ENCODE measurements at regions not wholly inside any gene's neighbourhood (a gene's known extent, or its start where the extent isn't known, plus 50 kb on each side); places are given as distances from the start of the nearest gene placed in this dataset.

DNA sequence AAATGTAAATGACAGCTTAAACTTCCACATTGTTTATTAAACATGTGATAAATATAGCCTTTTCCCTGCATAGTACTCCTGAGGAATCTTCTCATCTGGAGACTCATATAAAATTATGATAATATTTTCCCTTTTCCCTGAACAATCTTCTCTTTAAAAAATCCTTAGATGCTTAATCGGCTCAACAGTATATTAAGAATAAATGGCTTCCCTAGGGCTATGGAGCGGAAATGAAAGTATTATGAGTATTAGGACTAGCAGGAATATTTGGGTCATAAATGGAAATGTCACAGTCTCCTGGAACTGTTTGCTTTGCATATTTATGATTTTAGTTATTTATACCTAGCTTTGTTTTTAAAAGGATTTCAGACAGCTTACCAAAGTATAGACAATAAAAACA lies 200.7 kb upstream of the PDE5A start:
- Histone ChIP-seq H3K36me3 (ENCODE audit: insufficient read depth, low read length) (no peaks in the 10 kb centered on the region), H3K9me3 (ENCODE audit: control insufficient read depth, insufficient read depth, low read length) (0 out of 2 replicates have a peak, but pooled peaks cover 2% of the 10 kb centered on the region), H3K4me1 (ENCODE audit: insufficient read depth, low read length) (no peaks in the 10 kb centered on the region)

DNA sequence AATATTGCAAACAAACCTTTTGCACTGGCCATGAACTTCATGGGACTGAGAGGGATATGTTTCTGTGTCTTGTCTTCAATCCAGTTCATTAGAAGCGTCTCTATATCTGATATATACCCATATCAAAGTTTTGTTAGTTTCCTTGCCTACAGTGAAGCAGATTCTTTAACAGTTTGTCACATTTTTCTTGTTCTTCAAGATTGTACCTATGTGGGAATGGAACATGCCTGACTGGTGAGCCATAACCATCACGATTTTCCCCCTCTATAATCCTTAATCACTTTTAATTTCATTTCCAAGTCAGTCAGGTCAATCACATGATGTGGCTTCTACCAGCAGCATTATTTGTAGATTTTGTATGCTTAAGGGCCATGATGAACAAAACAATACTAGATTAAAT lies 197.1 kb upstream of the PDE5A start:
- Histone ChIP-seq H3K36me3 (ENCODE audit: insufficient read depth, low read length) (no peaks in the 10 kb centered on the region), H3K4me1 (ENCODE audit: insufficient read depth, low read length) (no peaks in the 10 kb centered on the region)

More for the DNA sequence above, 200.7 kb upstream of the PDE5A start:
- H3K9ac ChIP-seq (ENCODE audit: low read depth, low read length): no peak overlapping the region

DNA sequence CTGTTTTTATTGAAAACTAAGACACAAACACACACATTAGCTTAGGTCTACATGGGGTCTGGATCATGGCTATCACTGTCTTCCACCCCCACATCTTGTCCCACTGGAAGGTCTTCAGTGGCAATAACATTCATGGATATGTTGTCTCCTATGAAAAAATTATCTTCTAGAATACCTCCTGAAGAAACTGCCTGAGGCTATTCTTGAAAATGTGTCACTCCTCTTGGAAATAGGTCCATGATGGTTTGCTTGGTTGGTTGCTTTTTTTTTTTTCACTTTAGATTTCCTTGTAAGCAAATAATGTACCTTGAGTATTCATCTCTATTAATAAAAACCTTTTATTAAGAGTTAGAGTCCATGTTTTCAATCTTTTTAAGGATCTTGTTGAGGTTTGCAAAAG lies 195.3 kb upstream of the PDE5A start:
- H3K9me3 ChIP-seq (ENCODE audit: control insufficient read depth, insufficient read depth, low read length): no peaks in the 10 kb centered on the region
- H3K36me3 ChIP-seq (ENCODE audit: insufficient read depth, low read length): no peaks in the 10 kb centered on the region
- no peaks in the 10 kb centered on the region for H3K4me1 ChIP-seq (ENCODE audit: insufficient read depth, low read length)
- no peak overlapping the region for H3K9ac ChIP-seq (ENCODE audit: low read depth, low read length)

More for the DNA sequence above, 197.1 kb upstream of the PDE5A start:
- Histone ChIP-seq H3K9ac (ENCODE audit: low read depth, low read length) (no peak overlapping the region), H3K9me3 (ENCODE audit: control insufficient read depth, insufficient read depth, low read length) (no peaks in the 10 kb centered on the region)

DNA sequence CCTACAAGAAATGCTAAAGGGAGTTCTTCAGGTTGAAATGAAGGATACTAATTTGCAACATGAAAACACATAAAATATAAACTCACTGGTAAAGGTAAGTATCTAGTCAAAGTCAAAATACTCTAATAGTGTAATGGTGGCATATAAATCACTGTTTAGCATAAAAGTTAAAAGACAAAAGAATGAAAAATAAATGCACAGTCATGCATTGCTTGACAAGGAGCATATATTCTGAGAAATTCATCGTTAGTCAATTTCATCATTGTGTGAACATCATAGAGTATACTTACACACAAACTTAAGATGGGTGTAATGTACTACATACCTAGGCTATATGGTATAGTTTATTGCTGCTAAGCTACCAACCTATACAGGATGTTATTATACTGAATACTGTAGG lies 194.4 kb upstream of the PDE5A start:
- Histone ChIP-seq H3K4me1 (ENCODE audit: insufficient read depth, low read length) (no peaks in the 10 kb centered on the region), H3K36me3 (ENCODE audit: insufficient read depth, low read length) (no peaks in the 10 kb centered on the region), H3K9me3 (ENCODE audit: control insufficient read depth, insufficient read depth, low read length) (no peaks in the 10 kb centered on the region), H3K9ac (ENCODE audit: low read depth, low read length) (no peak overlapping the region)

GRCh38 chr4:119816473-119816872 lies 187.9 kb upstream of the PDE5A start:
- Histone ChIP-seq H3K9ac (ENCODE audit: low read depth, low read length) (no peak overlapping the region), H3K36me3 (ENCODE audit: insufficient read depth, low read length) (no peaks in the 10 kb centered on the region), H3K4me1 (ENCODE audit: insufficient read depth, low read length) (no peaks in the 10 kb centered on the region), H3K9me3 (ENCODE audit: control insufficient read depth, insufficient read depth, low read length) (no peaks in the 10 kb centered on the region)

DNA sequence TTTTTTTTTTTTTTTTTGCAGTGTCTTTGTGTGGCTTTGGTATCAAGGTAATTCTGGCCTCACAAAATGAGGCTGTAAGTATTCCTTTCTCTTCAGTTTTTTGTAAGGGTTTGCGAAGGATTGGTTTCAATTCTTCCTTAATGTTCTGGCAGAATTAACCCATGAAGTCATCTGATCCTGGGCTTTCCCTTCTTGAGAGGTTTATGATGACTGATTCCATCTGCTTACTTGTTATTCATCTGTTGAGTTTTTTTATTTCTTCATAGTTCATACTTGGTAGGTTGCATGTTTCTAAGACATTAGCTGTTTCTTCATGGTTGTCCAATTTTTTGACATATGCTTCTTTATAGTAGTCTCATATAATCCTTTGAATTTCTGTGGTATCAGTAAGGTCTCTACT lies 181.4 kb upstream of the PDE5A start:
- H3K4me1 ChIP-seq (ENCODE audit: insufficient read depth, low read length): no peaks in the 10 kb centered on the region
- no peak overlapping the region for H3K9ac ChIP-seq (ENCODE audit: low read depth, low read length)
- no peaks in the 10 kb centered on the region for H3K36me3 ChIP-seq (ENCODE audit: insufficient read depth, low read length)
- H3K9me3 ChIP-seq (ENCODE audit: control insufficient read depth, insufficient read depth, low read length): no peaks in the 10 kb centered on the region

- H3K4me1 ChIP-seq (ENCODE audit: insufficient read depth, low read length): no peaks in the 10 kb centered on the region
- H3K36me3 ChIP-seq (ENCODE audit: insufficient read depth, low read length): no peaks in the 10 kb centered on the region
Observed at GRCh38 chr4:119804404-119804803, 175.8 kb upstream of the PDE5A start.

DNA sequence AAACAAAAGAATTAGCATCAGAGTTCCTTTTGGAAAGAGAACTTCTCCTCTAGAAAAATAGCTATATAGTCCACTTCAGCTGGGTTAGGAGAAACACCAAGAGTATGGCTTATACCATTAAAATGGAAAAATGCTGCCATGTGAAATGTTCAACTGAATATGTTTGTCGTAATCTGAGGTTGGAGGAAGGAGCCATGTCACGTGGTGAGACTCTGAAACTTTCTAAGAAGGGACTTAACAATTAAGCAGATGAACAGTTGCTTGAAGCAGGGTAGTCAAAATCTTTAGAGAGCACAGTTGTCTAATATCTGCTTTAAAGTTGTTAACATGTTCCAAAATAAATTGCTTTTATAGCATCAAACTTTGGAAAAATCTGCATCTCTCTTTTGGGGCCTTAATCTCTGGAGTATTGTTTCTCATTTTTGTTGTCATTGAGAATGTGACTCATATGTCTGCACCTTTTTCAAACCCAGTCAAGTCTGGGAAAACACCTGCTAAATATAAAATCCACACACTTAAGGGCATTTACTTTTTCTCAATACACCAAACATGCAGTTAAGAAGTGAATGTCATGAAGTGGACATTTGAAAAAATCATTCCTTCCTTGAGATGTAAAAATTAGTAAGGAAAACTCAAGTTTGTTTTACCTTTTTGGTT lies 168.8 kb upstream of the PDE5A start:
- no peak overlapping the region for H3K9ac ChIP-seq (ENCODE audit: low read depth, low read length)
- H3K9me3 ChIP-seq (ENCODE audit: control insufficient read depth, insufficient read depth, low read length): no peaks in the 10 kb centered on the region
- peaks cover 8% of the 10 kb centered on the region; the same call in 1 of the 2 replicates for H3K4me1 ChIP-seq (ENCODE audit: insufficient read depth, low read length)
- H3K36me3 ChIP-seq (ENCODE audit: insufficient read depth, low read length): no peaks in the 10 kb centered on the region

More at GRCh38 chr4:119804404-119804803, 175.8 kb upstream of the PDE5A start:
- H3K9ac ChIP-seq (ENCODE audit: low read depth, low read length): no peak overlapping the region
- no peaks in the 10 kb centered on the region for H3K9me3 ChIP-seq (ENCODE audit: control insufficient read depth, insufficient read depth, low read length)

DNA sequence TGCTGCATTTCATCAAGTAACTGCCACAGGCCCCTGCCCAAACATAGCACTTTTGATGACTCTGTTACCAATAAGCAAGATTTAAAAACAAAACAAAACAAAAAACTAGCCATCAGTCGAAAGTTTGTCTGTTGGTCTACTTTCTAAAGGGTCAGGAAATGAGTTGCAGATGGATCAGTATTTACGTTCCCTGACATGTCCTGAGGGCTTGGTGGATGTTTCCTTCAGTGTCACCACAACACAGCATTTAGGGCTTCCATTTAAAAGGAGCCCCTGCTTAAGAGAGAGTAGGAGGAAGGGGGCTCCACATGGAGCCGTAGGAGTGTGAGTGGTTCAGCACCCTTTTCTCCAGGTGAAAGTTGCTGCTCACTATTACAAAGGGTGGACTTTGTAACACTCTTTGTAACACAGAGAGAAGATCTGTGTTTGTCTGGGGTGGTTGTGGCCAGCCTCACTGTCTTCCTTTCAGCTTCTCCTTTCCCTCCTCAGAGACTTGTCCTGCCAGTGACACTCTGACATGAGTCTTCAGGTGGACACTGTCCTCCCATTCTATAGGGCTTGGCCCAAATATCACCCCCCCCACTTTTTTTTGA lies 167.5 kb upstream of the PDE5A start:
- H3K4me1 ChIP-seq (ENCODE audit: insufficient read depth, low read length): peaks cover 8% of the 10 kb centered on the region; the same call in 1 of the 2 replicates
- no peak overlapping the region for H3K9ac ChIP-seq (ENCODE audit: low read depth, low read length)
- H3K36me3 ChIP-seq (ENCODE audit: insufficient read depth, low read length): no peaks in the 10 kb centered on the region
- H3K9me3 ChIP-seq (ENCODE audit: control insufficient read depth, insufficient read depth, low read length): no peaks in the 10 kb centered on the region

GRCh38 chr4:119794681-119795080 lies 166.1 kb upstream of the PDE5A start:
- Histone ChIP-seq H3K9me3 (ENCODE audit: control insufficient read depth, insufficient read depth, low read length) (no peaks in the 10 kb centered on the region), H3K9ac (ENCODE audit: low read depth, low read length) (no peak overlapping the region), H3K4me1 (ENCODE audit: insufficient read depth, low read length) (peaks cover 8% of the 10 kb centered on the region; the same call in 1 of the 2 replicates), H3K36me3 (ENCODE audit: insufficient read depth, low read length) (no peaks in the 10 kb centered on the region)

DNA sequence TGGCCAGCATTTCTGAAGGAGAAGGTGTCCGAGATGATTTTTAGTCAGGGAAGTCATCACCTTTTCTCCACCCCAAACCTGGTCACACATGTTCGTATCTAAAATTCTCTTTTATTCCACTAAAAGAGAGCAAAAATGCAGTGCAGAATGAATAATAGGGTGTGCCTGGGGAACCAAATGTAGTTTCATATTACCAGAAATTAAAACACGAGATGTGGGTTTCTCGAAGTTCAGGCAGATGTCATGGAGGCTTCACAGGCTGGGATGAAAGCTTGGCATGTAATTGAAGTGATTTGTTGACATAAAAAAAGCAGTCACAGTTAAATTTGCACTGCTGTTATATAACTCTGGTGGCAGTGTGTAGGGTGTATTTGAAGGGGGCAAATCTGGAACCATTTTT lies 165.5 kb upstream of the PDE5A start:
- Histone ChIP-seq H3K9ac (ENCODE audit: low read depth, low read length) (no peak overlapping the region), H3K9me3 (ENCODE audit: control insufficient read depth, insufficient read depth, low read length) (no peaks in the 10 kb centered on the region), H3K4me1 (ENCODE audit: insufficient read depth, low read length) (peaks cover 8% of the 10 kb centered on the region; the same call in 1 of the 2 replicates), H3K36me3 (ENCODE audit: insufficient read depth, low read length) (no peaks in the 10 kb centered on the region)

GRCh38 chr4:119788349-119789266 lies 160.0 kb upstream of the PDE5A start:
- Histone ChIP-seq H3K4me1 (ENCODE audit: insufficient read depth, low read length) (0 out of 2 replicates have a peak, but pooled peaks cover 2% of the 10 kb centered on the region), H3K36me3 (ENCODE audit: insufficient read depth, low read length) (no peaks in the 10 kb centered on the region), H3K9me3 (ENCODE audit: control insufficient read depth, insufficient read depth, low read length) (peaks cover 4% of the 10 kb centered on the region; the same call in 1 of the 2 replicates), H3K9ac (ENCODE audit: low read depth, low read length) (no peak overlapping the region)

DNA sequence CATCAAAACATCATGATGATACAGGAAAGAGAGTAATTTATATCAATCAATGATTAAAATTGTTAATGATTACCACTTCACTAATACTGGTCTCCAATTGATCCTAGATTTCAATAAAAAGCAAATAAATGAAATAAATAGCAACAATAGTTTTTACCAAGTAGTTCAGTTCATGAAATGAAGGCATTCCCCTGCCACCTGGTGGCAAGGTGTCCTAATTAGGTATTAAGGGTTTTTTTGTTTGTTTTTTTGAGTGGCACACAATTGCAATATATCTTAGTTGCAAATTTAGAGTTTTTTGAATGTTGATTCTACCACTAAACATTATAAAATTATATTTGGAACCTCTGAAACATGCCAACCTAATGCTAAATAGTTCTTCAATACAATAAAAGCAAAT lies 157.4 kb upstream of the PDE5A start:
- H3K36me3 ChIP-seq (ENCODE audit: insufficient read depth, low read length): no peaks in the 10 kb centered on the region

GRCh38 chr4:119783189-119783983 lies 154.8 kb upstream of the PDE5A start:
- Histone ChIP-seq H3K9ac (ENCODE audit: low read depth, low read length) (no peak overlapping the region), H3K4me1 (ENCODE audit: insufficient read depth, low read length) (no peaks in the 10 kb centered on the region), H3K36me3 (ENCODE audit: insufficient read depth, low read length) (no peaks in the 10 kb centered on the region), H3K9me3 (ENCODE audit: control insufficient read depth, insufficient read depth, low read length) (peaks cover 7% of the 10 kb centered on the region; the same call in 1 of the 2 replicates)

More for the DNA sequence above, 157.4 kb upstream of the PDE5A start:
- 0 out of 2 replicates have a peak, but pooled peaks cover 2% of the 10 kb centered on the region for H3K4me1 ChIP-seq (ENCODE audit: insufficient read depth, low read length)
- H3K9me3 ChIP-seq (ENCODE audit: control insufficient read depth, insufficient read depth, low read length): peaks cover 7% of the 10 kb centered on the region; the same call in 1 of the 2 replicates
- H3K9ac ChIP-seq (ENCODE audit: low read depth, low read length): no peak overlapping the region
